Testis (tissue), 2 donors: ENCODE measurements at regions not wholly inside any gene's neighbourhood (a gene's known extent, or its start where the extent isn't known, plus 50 kb on each side); places are given as distances from the start of the nearest gene placed in this dataset.

ENCODE experiments used
- POLR2A ChIP-seq: fragments of 450-650 bp; IDR thresholded peaks from one replicate; pipeline ENCODE4 v1.6.1; 2017; ENCODE audit warnings: antibody characterized with exemption, mild to moderate bottlenecking, moderate library complexity
- TF ChIP-seq, protein P1 (sequence below), 3 experiments: fragments of 450-650 bp in 2 of 3; fragments of 200-600 bp in 1 of 3; sonication (generic) in 1 of 3; IDR thresholded peaks; one replicate each; pipeline ENCODE4 v1.5.1; 2016 to 2019; ENCODE audit warnings: antibody characterized with exemption in 3 of 3, mild to moderate bottlenecking in 2 of 3, moderate library complexity in 1 of 3

GRCh38 chr7:81459485-81459884 is 310.4 kb downstream of the HGF start:
- TF ChIP-seq, protein P1, sequence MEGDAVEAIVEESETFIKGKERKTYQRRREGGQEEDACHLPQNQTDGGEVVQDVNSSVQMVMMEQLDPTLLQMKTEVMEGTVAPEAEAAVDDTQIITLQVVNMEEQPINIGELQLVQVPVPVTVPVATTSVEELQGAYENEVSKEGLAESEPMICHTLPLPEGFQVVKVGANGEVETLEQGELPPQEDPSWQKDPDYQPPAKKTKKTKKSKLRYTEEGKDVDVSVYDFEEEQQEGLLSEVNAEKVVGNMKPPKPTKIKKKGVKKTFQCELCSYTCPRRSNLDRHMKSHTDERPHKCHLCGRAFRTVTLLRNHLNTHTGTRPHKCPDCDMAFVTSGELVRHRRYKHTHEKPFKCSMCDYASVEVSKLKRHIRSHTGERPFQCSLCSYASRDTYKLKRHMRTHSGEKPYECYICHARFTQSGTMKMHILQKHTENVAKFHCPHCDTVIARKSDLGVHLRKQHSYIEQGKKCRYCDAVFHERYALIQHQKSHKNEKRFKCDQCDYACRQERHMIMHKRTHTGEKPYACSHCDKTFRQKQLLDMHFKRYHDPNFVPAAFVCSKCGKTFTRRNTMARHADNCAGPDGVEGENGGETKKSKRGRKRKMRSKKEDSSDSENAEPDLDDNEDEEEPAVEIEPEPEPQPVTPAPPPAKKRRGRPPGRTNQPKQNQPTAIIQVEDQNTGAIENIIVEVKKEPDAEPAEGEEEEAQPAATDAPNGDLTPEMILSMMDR (IDR thresholded peaks at IDR 0.05), result no peak
- no peak for TF ChIP-seq POLR2A
